HG03432 (cell line): ENCODE measurements at regions not wholly inside any gene's neighbourhood (a gene's known extent, or its start where the extent isn't known, plus 50 kb on each side); places are given as distances from the start of the nearest gene placed in this dataset.
"Not testable (repeated sequence)": the region's sequence is repeated elsewhere in the genome, so short reads cannot be mapped to it uniquely, and the experiment has no call there.

Source experiments
- ATAC-seq: cut with Tn5 transposase; IDR thresholded peaks from one replicate; pipeline ENCODE4 v1.9.1; 2021; ENCODE audit warnings: mild to moderate bottlenecking, moderate library complexity; ENCODE audit not compliant: unreplicated experiment

- ATAC-seq = no peak
These were observed 175.6 kb upstream of the FAR2 start for GRCh38 chr12:28973491-28973890.

DNA sequence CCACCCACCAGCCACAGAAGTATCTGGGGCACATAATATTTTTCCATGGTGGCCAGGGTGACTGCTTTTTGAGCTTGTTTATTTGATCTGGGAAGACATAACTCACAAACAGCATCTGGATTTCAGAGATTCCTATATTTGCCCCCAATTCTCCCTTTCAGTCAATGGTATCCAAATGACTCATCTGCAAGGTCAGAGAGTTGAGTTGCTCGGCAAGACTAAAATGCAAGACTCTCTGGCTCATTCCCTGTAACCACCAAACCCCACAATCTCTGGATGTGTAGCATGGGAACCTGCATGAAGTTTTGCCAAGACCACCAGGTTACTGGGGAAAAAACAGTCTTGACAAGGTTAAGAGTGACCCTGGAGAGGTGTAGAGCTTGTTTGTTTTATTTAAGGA lies 174.9 kb upstream of the FAR2 start:
- no peak for ATAC-seq

- ATAC-seq = no peak
These were observed 174.2 kb upstream of the FAR2 start for GRCh38 chr12:28974883-28975282.

DNA sequence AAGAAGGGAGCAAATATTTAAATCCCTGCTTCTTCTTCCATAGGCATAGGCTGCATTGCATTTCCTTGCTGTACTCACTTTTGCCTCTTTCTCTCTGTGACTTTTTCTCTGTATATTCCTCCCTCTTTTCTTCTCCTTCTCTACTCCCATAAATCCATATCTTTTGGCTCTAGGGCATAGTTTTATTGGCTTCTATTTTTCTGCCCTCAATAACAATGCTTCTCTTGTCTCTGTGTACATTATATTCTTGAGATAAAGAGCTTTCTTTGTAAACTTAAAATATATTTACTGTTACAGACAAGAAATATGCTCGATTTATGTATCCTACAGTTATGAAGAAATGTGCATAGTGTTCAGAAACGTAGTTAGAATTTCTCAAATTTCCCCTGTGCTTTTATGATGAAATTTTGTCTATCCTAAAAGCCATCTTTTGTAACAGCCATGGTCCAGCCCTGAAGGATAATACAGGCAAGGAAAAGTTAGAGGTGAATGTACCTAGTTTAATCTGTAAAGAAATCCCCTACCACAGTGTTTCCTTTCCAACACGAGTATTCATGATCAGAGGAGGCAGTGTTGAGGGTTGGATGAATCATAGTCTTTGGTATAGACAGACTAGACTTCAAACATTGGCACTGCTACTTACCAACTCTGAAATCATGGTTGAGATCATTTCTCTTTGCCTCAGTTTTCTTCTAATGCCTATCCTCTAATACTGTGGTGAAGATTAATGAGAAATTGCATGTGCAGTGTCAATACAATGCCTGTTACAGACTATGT lies 173.3 kb upstream of the FAR2 start:
- ATAC-seq = no peak

- no peak for ATAC-seq
These were observed 168.6 kb upstream of the FAR2 start for GRCh38 chr12:28980436-28980835.

- ATAC-seq = no peak
These were observed 161.3 kb upstream of the FAR2 start for GRCh38 chr12:28987538-28988324.

- no peak for ATAC-seq
These were observed 160.8 kb upstream of the FAR2 start for GRCh38 chr12:28988325-28988704.

DNA sequence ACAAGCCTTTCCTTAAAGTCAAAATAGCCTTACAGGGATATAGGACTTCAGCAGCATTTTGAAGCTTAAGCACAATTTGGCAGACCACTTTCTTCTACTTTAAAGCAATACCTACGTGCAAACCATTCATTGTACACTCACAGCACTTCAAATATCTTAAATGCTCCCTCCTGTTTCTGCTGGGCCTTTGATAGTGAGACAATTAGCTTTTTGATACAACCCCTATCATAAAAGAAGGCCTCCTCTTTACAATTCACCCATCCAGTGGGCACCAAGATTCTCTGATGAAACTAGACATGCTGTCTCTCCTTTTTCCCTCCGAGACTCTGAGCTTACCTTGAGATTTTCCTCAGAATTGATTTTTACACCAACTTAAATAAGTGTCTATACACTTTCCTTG lies 157.5 kb upstream of the FAR2 start:
- no peak for ATAC-seq

DNA sequence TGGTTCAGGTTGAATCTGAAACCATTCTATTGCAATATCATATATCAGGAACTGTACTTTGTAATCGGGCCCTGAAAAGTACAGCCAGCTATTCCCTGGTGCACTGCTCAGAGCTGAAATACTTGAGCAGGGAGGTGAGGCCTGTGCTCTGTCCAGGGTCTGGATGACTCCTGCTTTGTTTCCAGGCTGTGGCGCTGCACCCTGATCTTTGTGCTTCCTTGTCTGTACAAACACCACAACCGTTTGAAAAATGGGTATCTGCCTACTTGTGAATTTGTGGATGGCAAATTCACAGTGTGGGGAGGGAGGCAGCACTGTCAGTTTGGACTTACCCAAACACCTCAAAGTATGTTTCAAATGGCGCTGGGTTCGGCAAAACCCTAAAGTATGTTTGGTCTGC lies 155.4 kb upstream of the FAR2 start:
- no peak for ATAC-seq

GRCh38 chr12:28994179-28994715 lies 154.8 kb upstream of the FAR2 start:
- ATAC-seq = no peak

DNA sequence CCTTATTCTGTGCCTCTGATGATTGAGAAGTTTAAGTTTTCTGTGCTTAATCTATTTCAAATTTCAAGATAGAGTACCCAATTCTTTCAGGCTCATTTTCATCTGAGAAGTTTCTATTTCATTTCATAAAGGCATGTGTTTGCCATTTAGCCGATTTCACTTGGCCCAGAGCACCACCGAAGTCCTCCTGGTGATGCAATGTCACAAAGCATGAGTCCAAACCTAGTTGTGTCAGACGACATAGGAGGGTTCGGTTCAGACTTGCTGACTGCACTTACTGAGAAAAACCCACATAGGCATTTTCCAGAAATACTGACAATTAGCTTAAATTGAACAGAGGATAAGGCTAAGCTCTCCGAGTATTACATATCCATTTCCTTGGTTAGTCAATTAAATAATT lies 152.4 kb upstream of the FAR2 start:
- no peak for ATAC-seq

- peak; percentile 56 for ATAC-seq
These were observed 150.4 kb upstream of the FAR2 start for GRCh38 chr12:28998662-28999120.

DNA sequence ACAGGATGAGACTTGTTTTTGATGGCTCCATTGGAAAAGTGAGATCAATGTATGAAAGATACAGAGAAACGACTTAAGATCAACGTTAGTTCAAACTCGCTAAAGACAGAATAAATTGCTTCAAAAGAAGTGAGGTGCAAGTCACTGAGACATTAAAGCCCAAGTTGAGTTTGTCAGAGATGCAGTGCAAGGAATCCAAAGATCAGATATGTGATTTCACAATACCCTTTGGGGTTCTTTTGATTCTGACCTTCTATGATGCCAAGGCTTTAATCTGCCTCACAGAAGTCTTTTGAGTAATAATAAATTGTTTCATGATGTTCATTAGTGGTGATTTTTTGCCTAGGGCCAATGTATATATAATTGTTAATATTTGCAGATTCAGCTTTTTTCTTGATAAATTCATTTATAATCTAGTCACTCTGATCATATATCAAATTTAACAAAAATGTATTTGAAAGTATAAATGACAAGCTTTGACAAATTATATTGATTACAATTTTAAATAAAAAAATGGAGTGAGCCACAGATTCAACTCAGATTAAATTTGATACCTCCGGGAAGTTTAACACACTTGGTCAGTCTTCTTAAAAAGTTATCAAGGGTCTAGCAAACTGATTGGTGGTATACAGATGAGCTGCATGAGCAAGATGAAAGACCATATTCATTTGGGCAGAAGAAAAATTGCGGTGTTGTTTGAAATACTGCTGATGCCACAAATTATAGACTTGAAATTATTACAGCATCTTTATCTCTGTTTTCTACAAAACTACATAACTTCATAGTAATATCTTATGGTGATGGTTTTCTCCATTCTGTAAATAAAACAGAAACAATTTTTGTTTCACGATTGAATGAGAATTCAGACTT lies 144.8 kb upstream of the FAR2 start:
- no peak for ATAC-seq

DNA sequence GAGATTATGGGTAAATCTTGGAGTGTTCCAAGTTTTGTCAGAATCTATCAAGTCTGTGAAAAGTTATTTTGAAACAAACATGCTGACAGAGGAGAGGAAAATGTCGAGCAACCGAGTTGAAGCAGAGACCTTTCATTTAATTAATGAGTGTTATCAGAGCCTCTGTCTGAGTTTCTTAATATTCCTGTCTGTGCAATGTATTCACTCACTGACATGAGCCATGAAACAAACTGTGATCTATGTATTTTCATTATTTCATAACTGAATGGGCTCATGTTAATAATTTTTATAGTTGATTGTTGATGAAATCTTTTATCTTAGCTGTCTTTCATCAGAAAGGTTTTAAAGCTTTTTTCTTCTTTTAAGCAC lies 144.2 kb upstream of the FAR2 start:
- ATAC-seq = no peak

DNA sequence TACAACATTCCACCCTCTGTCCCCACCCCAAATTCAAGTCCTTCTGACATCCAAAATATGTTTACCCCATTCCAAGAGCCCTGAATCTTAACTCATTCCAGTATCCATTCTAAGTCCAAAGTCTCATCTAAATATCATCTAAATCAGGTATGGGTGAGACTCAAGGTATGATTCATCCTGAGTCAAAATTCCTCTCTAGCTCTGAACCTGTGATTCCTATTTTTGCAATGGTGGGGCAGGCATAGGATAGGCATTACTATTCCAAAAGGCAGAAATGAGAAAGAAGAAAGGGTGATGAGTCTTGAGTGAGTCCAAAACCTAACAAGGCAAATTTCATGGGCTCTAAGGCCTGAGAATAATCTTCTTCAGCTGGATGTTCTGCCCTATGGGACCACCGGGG lies 140.3 kb upstream of the FAR2 start:
- ATAC-seq = no peak

DNA sequence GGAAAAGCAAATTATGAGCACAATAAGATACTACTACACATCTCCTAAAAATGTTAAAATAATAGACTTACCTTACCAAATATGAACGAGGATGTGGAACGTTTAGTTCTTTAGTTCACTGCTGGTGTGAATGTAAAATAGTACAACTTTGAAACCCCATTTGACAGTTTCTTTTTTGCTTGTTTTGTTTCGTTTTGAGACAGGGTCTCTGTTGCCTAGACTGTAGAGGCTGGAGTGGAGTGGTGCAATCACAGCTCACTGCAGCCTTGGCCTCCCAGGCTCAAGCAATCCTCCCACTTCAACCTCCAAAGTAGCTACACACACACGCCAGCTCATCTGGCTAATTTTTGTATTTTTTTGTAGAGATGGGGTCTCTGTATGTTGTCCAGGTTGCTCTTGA lies 136.4 kb upstream of the FAR2 start:
- ATAC-seq = no peak

DNA sequence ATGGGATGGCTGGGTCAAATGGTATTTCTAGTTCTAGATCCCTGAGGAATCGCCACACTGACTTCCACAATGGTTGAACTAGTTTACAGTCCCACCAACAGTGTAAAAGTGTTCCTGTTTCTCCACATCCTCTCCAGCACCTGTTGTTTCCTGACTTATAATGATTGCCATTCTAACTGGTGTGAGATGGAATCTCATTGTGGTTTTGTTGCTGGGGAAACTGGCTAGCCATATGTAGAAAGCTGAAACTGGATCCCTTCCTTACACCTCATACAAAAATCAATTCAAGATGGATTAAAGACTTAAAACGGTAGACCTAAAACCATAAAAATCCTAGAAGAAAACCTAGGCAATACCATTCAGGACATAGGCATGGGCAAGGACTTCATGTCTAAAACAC lies 131.5 kb upstream of the FAR2 start:
- not testable (repeated sequence) for ATAC-seq

GRCh38 chr12:29023436-29024076 lies 125.5 kb upstream of the FAR2 start:
- ATAC-seq = no peak

GRCh38 chr12:29024117-29024516 lies 125.0 kb upstream of the FAR2 start:
- ATAC-seq = no peak

DNA sequence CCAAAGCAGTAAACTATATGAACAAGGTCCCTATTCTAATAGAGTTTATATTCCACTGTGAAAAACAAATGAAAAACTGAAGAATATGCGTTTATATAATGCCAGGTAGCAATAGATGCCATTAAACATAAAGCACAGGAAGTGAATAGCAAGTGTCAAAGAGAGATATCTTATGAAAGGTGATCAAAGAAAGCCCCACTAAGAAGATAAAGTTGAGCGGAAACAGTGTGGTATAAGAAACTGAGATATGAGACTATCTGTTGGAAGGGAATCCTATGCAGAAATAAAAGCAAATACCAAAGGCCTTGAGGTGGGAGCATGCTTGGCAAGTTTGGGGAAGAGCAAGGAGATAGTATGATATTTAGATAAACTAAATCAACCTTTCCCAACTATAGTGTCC lies 123.1 kb upstream of the FAR2 start:
- no peak for ATAC-seq

GRCh38 chr12:29026419-29026818 lies 122.7 kb upstream of the FAR2 start:
- no peak for ATAC-seq
